Prostate gland (tissue), 2 donors: ENCODE measurements at regions not wholly inside any gene's neighbourhood (a gene's known extent, or its start where the extent isn't known, plus 50 kb on each side); places are given as distances from the start of the nearest gene placed in this dataset.

ENCODE experiments used
- POLR2A ChIP-seq: fragments of 450-650 bp; IDR thresholded peaks from one replicate; pipeline ENCODE4 v1.6.1; 2016; ENCODE audit warnings: antibody characterized with exemption, mild to moderate bottlenecking
- POLR2AphosphoS5 ChIP-seq: sonication (generic); formaldehyde crosslinking; IDR thresholded peaks from one replicate; pipeline ENCODE4 v1.6.1; 2017; ENCODE audit warnings: antibody characterized with exemption
- TF ChIP-seq, protein P1 (sequence below), 4 experiments: fragments of 200-600 bp in 2 of 4; fragments of 450-650 bp in 2 of 4; sonication (generic) in 2 of 4; IDR thresholded peaks; 1 replicate in 3 of 4; 2 replicates in 1 of 4; pipeline ENCODE4 v1.5.1; 2016 to 2019; ENCODE audit warnings: antibody characterized with exemption in 4 of 4, mild to moderate bottlenecking in 2 of 4, moderate library complexity in 2 of 4

- TF ChIP-seq POLR2A = no peak
- TF ChIP-seq, protein P1, sequence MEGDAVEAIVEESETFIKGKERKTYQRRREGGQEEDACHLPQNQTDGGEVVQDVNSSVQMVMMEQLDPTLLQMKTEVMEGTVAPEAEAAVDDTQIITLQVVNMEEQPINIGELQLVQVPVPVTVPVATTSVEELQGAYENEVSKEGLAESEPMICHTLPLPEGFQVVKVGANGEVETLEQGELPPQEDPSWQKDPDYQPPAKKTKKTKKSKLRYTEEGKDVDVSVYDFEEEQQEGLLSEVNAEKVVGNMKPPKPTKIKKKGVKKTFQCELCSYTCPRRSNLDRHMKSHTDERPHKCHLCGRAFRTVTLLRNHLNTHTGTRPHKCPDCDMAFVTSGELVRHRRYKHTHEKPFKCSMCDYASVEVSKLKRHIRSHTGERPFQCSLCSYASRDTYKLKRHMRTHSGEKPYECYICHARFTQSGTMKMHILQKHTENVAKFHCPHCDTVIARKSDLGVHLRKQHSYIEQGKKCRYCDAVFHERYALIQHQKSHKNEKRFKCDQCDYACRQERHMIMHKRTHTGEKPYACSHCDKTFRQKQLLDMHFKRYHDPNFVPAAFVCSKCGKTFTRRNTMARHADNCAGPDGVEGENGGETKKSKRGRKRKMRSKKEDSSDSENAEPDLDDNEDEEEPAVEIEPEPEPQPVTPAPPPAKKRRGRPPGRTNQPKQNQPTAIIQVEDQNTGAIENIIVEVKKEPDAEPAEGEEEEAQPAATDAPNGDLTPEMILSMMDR (IDR thresholded peaks at IDR 0.05) = no peak
- no peak for TF ChIP-seq POLR2AphosphoS5
Observed at GRCh38 chr12:90170740-90171139, 462.1 kb upstream of the ATP2B1 start.
